Thymus (tissue), 11 donors: ENCODE measurements at regions not wholly inside any gene's neighbourhood (a gene's known extent, or its start where the extent isn't known, plus 50 kb on each side); places are given as distances from the start of the nearest gene placed in this dataset.
A peak's percentile ranks its signal among the peaks of the same experiment; 100 is the strongest.
"Not testable (repeated sequence)": the region's sequence is repeated elsewhere in the genome, so short reads cannot be mapped to it uniquely, and the experiment has no call there.

Source experiments
- DNase-seq, 9 donors: peaks; one replicate each; pipeline ENCODE4 v3.0.0-alpha.2; 2013; ENCODE audit warnings: low spot score in 9 of 9, low read depth in 6 of 9, missing footprints in 1 of 9
- H3K27ac ChIP-seq, 2 donors: one replicate each; pipeline ENCODE4 v1.5.1; 2013; ENCODE audit warnings: control low read depth in 1 of 2, low read depth in 1 of 2, low read length in 1 of 2, mild to moderate bottlenecking in 1 of 2, moderate library complexity in 1 of 2
- H3K27me3 ChIP-seq, 2 donors: one replicate each; pipeline ENCODE4 v1.5.1; 2013; ENCODE audit warnings: low read length in 1 of 2; ENCODE audit not compliant: control insufficient read depth in 2 of 2, insufficient read depth in 1 of 2
- H3K36me3 ChIP-seq, 2 donors: one replicate each; pipeline ENCODE4 v1.5.1; 2013; ENCODE audit warnings: low read length in 1 of 2, mild to moderate bottlenecking in 1 of 2, moderate library complexity in 1 of 2; ENCODE audit not compliant: control insufficient read depth in 2 of 2, insufficient read depth in 2 of 2
- H3K4me1 ChIP-seq, 2 donors: one replicate each; pipeline ENCODE4 v1.5.1; 2013; ENCODE audit warnings: low read length in 2 of 2; ENCODE audit not compliant: control insufficient read depth in 2 of 2, insufficient read depth in 2 of 2
- H3K4me3 ChIP-seq, 2 donors: one replicate each; pipeline ENCODE4 v1.5.1; 2013; ENCODE audit warnings: low read length in 2 of 2, control low read depth in 1 of 2, mild to moderate bottlenecking in 1 of 2
- H3K9me3 ChIP-seq, 2 donors: one replicate each; pipeline ENCODE4 v1.5.1; 2013; ENCODE audit warnings: low read length in 1 of 2, mild to moderate bottlenecking in 1 of 2; ENCODE audit not compliant: control insufficient read depth in 2 of 2, insufficient read depth in 1 of 2
- WGBS: extraction: QIAGEN DNeasy Blood & Tissue Kit; methylation state at CpG from one replicate; pipeline ENCODE4 v1.1.7; 2013; 5-methylcytosine and 5-hydroxymethylcytosine counted together
- donor health status: healthy.

GRCh38 chr7:50251765-50252164, 52.8 kb upstream of the IKZF1 start:
- no peak overlapping the region for H3K27ac ChIP-seq
- no peaks in the 10 kb centered on the region for H3K4me1 ChIP-seq
- H3K4me3 ChIP-seq: no peak overlapping the region
- WGBS: 98% methylated on average over 3 of the region's 3 CpGs
- H3K36me3 ChIP-seq: no peaks in the 10 kb centered on the region
- no peaks in the 10 kb centered on the region for H3K9me3 ChIP-seq
- H3K27me3 ChIP-seq: no peaks in the 10 kb centered on the region
- DNase-seq: no peak

GRCh38 chr7:50246551-50246950, 58.0 kb upstream of the IKZF1 start:
- no peaks in the 10 kb centered on the region for H3K9me3 ChIP-seq

DNA sequence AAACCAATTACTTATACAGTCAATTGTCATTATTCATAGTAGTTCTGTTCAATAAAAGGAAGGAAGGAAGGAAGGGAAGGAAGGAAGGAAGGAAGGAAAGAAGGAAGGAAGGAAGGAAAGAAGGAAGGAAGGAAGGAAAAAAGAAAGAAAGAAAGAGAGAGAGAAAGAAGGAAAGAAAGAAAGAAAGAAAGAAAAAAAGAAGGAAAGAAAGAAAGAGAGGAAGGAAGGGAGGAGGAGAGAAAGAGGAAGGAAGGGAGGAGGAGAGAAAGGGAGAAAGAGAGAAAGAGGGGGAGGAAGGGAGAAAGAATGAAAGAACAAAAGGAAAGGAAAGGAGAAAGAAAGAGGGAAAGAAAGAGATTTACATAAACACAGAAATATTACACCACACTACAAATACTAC, 62.4 kb upstream of the IKZF1 start:
- not testable (repeated sequence) for H3K36me3 ChIP-seq, H3K27ac ChIP-seq, H3K4me3 ChIP-seq, H3K9me3 ChIP-seq, H3K4me1 ChIP-seq, DNase-seq, H3K27me3 ChIP-seq

More at GRCh38 chr7:50246551-50246950, 58.0 kb upstream of the IKZF1 start:
- DNase-seq: no peak
- Histone ChIP-seq H3K27ac (no peak overlapping the region), H3K36me3 (no peaks in the 10 kb centered on the region), H3K4me3 (no peak overlapping the region), H3K4me1 (no peaks in the 10 kb centered on the region), H3K27me3 (no peaks in the 10 kb centered on the region)
- 93% methylated on average over 2 of the region's 2 CpGs for WGBS

GRCh38 chr7:50240699-50241098, 63.8 kb upstream of the IKZF1 start:
- not testable (repeated sequence) for H3K36me3 ChIP-seq, H3K27me3 ChIP-seq, H3K9me3 ChIP-seq, H3K27ac ChIP-seq, H3K4me3 ChIP-seq, H3K4me1 ChIP-seq, DNase-seq

- H3K36me3 ChIP-seq: no peaks in the 10 kb centered on the region
- no peak overlapping the region for H3K27ac ChIP-seq
- no peaks in the 10 kb centered on the region for H3K9me3 ChIP-seq
- WGBS: 96% methylated on average over 3 of the region's 3 CpGs
- DNase-seq: no peak
- H3K27me3 ChIP-seq: no peaks in the 10 kb centered on the region
- no peak overlapping the region for H3K4me3 ChIP-seq
- peaks cover 4 to 9% of the 10 kb centered on the region in 2 donors for H3K4me1 ChIP-seq
Observed at GRCh38 chr7:50229964-50230363, 74.6 kb upstream of the IKZF1 start.

DNA sequence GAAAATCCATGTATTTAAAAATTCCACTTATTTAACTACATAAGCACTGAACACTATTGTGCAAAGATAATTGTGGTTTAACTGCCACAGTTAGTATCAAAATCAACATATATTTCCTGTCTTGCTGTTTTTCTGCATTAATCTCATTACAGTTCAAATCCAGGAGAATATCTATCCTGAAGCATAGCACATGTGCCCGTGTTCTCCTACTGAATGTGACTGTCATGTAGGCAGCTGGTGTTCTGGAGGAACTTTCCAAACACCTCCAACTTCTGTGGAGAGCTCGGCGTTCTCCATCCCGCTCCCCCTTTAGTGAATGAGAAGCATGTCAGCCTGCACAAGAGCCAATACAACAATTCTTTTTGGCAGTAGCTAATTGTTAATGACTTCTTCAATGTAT, 76.4 kb upstream of the IKZF1 start:
- H3K9me3 ChIP-seq: no peaks in the 10 kb centered on the region
- 8% methylated on average over 4 of the region's 4 CpGs for WGBS
- H3K4me3 ChIP-seq: no peak overlapping the region
- no peaks in the 10 kb centered on the region for H3K27me3 ChIP-seq
- H3K4me1 ChIP-seq: peaks cover 4 to 9% of the 10 kb centered on the region in 2 donors
- peak overlapping the region in 1 of 2 donors; percentile 28 for H3K27ac ChIP-seq
- DNase-seq: no peak
- H3K36me3 ChIP-seq: no peaks in the 10 kb centered on the region

GRCh38 chr7:50227726-50228125, 76.8 kb upstream of the IKZF1 start:
- no peaks in the 10 kb centered on the region for H3K36me3 ChIP-seq
- H3K9me3 ChIP-seq: no peaks in the 10 kb centered on the region
- DNase-seq: no peak
- no peaks in the 10 kb centered on the region for H3K27me3 ChIP-seq
- H3K4me3 ChIP-seq: no peak overlapping the region
- peaks cover 4 to 9% of the 10 kb centered on the region in 2 donors for H3K4me1 ChIP-seq
- no peak overlapping the region for H3K27ac ChIP-seq
- WGBS: 61% methylated on average over 6 of the region's 6 CpGs

DNA sequence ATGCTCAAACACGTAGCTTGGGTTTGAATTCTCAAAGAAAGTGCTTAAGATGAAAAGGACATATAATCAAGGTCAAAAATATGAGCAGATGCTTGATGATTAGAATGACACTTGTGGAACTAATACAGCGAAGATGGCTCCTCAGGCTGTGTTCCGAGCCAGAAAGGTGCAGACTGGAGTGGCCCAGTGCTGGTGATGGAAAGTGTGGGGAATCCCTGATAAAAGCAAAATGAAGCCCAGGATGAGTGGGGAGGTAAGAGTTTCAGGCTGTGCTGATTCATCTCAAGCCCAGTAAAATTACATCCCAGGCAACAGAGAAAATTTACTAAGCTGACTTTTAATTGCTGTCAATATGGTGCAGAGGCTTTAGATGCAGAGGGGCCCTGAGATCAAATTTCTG, 77.8 kb upstream of the IKZF1 start:
- Histone ChIP-seq H3K36me3 (no peaks in the 10 kb centered on the region), H3K9me3 (no peaks in the 10 kb centered on the region), H3K4me1 (peaks cover 4 to 9% of the 10 kb centered on the region in 2 donors), H3K4me3 (no peak overlapping the region), H3K27ac (no peak overlapping the region), H3K27me3 (no peaks in the 10 kb centered on the region)
- no peak for DNase-seq
- WGBS: 93% methylated on average over 3 of the region's 3 CpGs

DNA sequence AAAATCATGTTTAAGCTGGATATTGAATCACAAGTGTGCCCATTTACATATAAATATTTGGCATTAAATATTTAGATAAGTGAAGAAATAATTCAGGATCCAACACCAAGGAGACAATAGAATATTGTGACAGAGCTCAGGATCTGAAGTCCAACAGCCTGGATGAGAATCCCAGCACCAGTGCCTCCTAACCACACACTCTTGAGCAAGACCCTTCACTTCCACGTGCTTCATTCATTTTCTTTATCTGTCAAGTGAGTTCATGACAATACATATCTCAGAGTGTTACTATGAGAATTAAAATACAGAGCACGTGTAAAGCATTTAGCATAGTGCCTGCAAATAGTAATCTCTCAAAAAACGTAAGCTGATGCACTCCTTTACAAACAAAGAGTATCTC, 78.4 kb upstream of the IKZF1 start:
- H3K27me3 ChIP-seq: no peaks in the 10 kb centered on the region
- WGBS: 75% methylated on average over 3 of the region's 3 CpGs
- H3K9me3 ChIP-seq: peaks cover 0 to 1% of the 10 kb centered on the region in 2 donors

GRCh38 chr7:50221433-50221832, 83.1 kb upstream of the IKZF1 start:
- Histone ChIP-seq H3K36me3 (no peaks in the 10 kb centered on the region), H3K4me3 (no peak overlapping the region), H3K27me3 (no peaks in the 10 kb centered on the region), H3K4me1 (peaks cover 5 to 28% of the 10 kb centered on the region in 2 donors), H3K9me3 (peaks cover 0 to 7% of the 10 kb centered on the region in 2 donors), H3K27ac (no peak overlapping the region)
- DNase-seq: no peak

More for the DNA sequence above, 78.4 kb upstream of the IKZF1 start:
- peaks cover 4 to 9% of the 10 kb centered on the region in 2 donors for H3K4me1 ChIP-seq
- H3K4me3 ChIP-seq: no peak overlapping the region
- DNase-seq: no peak
- H3K27ac ChIP-seq: no peak overlapping the region
- no peaks in the 10 kb centered on the region for H3K36me3 ChIP-seq
